ENCODE measurements at regions not wholly inside any gene's neighbourhood (a gene's known extent, or its start where the extent isn't known, plus 50 kb on each side); places are given as distances from the start of the nearest gene placed in this dataset.

GRCh38 chr1:214198571-214198970 lies 82.4 kb upstream of the SMYD2 start:
- Histone ChIP-seq H3K9me3 (ENCODE audit: control insufficient read depth, low read depth, low read length) (no peaks in the 10 kb centered on the region), H3K79me2 (ENCODE audit: control insufficient read depth, insufficient read depth, low read length) (no peaks in the 10 kb centered on the region), H3K27ac (ENCODE audit: control insufficient read depth, insufficient read depth, low read length) (no peak overlapping the region), H2AFZ (ENCODE audit: control insufficient read depth, low read length) (no peak overlapping the region), H3K27me3 (ENCODE audit: control insufficient read depth, extremely low read depth, insufficient read depth, low read length) (no peaks in the 10 kb centered on the region), H3K4me2 (ENCODE audit: control insufficient read depth, extremely low read depth, insufficient read depth, low read depth, low read length) (no peak overlapping the region), H3K9ac (ENCODE audit: control insufficient read depth, extremely low read depth, insufficient read depth, low read length) (no peak overlapping the region), H3K9me1 (ENCODE audit: control insufficient read depth, extremely low read depth, insufficient read depth, low read length) (no peaks in the 10 kb centered on the region), H3K36me3 (ENCODE audit: control insufficient read depth in 2 of 2, extremely low read depth in 1 of 2, insufficient read depth in 2 of 2, low read length in 2 of 2) (no peaks in the 10 kb centered on the region), H3K4me1 (ENCODE audit: control insufficient read depth, extremely low read depth, insufficient read depth, low read length) (no peaks in the 10 kb centered on the region), H4K20me1 (ENCODE audit: control insufficient read depth, extremely low read depth, insufficient read depth, low read length) (no peaks in the 10 kb centered on the region), H3K4me3 (ENCODE audit: control insufficient read depth in 2 of 3, extremely low read depth in 1 of 3, insufficient read depth in 2 of 3, low read depth in 1 of 3, low read length in 3 of 3) (no peak overlapping the region)
- dilution Hi-C loops (cut with MboI; ENCODE audit: extremely low pct_ligation_motif_present, low sequenced_read_pairs): no loop called here
- no peak for DNase-seq (ENCODE audit: low read depth, low spot score)
- FAIRE-seq: no peak
- TF ChIP-seq EZH2 (IDR thresholded peaks at IDR 0.05; ENCODE audit: low read length) (no peak), CTCF (optimal IDR thresholded peaks at IDR 0.05 in 1 of 3, IDR thresholded peaks at IDR 0.05 in 1 of 3, conservative IDR thresholded peaks at IDR 0.05 in 1 of 3; ENCODE audit: extremely low read depth in 1 of 3, insufficient read depth in 2 of 3, low read length in 3 of 3) (no peak)

- Histone ChIP-seq H3K4me3 (ENCODE audit: control insufficient read depth in 2 of 3, extremely low read depth in 1 of 3, insufficient read depth in 2 of 3, low read depth in 1 of 3, low read length in 3 of 3) (no peak overlapping the region), H3K4me2 (ENCODE audit: control insufficient read depth, extremely low read depth, insufficient read depth, low read depth, low read length) (no peak overlapping the region), H3K9ac (ENCODE audit: control insufficient read depth, extremely low read depth, insufficient read depth, low read length) (no peak overlapping the region), H3K36me3 (ENCODE audit: control insufficient read depth in 2 of 2, extremely low read depth in 1 of 2, insufficient read depth in 2 of 2, low read length in 2 of 2) (no peaks in the 10 kb centered on the region), H2AFZ (ENCODE audit: control insufficient read depth, low read length) (no peak overlapping the region), H3K4me1 (ENCODE audit: control insufficient read depth, extremely low read depth, insufficient read depth, low read length) (no peaks in the 10 kb centered on the region), H3K79me2 (ENCODE audit: control insufficient read depth, insufficient read depth, low read length) (no peaks in the 10 kb centered on the region), H3K9me3 (ENCODE audit: control insufficient read depth, low read depth, low read length) (no peaks in the 10 kb centered on the region), H4K20me1 (ENCODE audit: control insufficient read depth, extremely low read depth, insufficient read depth, low read length) (no peaks in the 10 kb centered on the region), H3K9me1 (ENCODE audit: control insufficient read depth, extremely low read depth, insufficient read depth, low read length) (no peaks in the 10 kb centered on the region), H3K27me3 (ENCODE audit: control insufficient read depth, extremely low read depth, insufficient read depth, low read length) (no peaks in the 10 kb centered on the region), H3K27ac (ENCODE audit: control insufficient read depth, insufficient read depth, low read length) (no peak overlapping the region)
- no peak for FAIRE-seq
- TF ChIP-seq CTCF (optimal IDR thresholded peaks at IDR 0.05 in 1 of 3, IDR thresholded peaks at IDR 0.05 in 1 of 3, conservative IDR thresholded peaks at IDR 0.05 in 1 of 3; ENCODE audit: extremely low read depth in 1 of 3, insufficient read depth in 2 of 3, low read length in 3 of 3) (no peak), EZH2 (IDR thresholded peaks at IDR 0.05; ENCODE audit: low read length) (no peak)
- dilution Hi-C loops (cut with MboI; ENCODE audit: extremely low pct_ligation_motif_present, low sequenced_read_pairs): no loop called here
- no peak for DNase-seq (ENCODE audit: low read depth, low spot score)
These were observed 81.4 kb upstream of the SMYD2 start for GRCh38 chr1:214199585-214199984.

All from keratinocyte (primary cell).